Right lobe of liver (tissue), 6 donors: ENCODE measurements at regions not wholly inside any gene's neighbourhood (a gene's known extent, or its start where the extent isn't known, plus 50 kb on each side); places are given as distances from the start of the nearest gene placed in this dataset.

Experiments used
- ATAC-seq, 4 donors: fragments of 200-7000 bp; cut with Tn5 transposase; one replicate each; pipeline ENCODE4 v1.9.1; 2020; ENCODE audit warnings: mild to moderate bottlenecking in 4 of 4, moderate library complexity in 4 of 4
- DNase-seq, 3 donors: peaks; one replicate each; pipeline ENCODE4 v3.0.0-alpha.2; 2020
- H3K27ac ChIP-seq, 3 donors: fragments of 200-600 bp; one replicate each; pipeline ENCODE4 v1.8.0; 2022
- H3K27me3 ChIP-seq, 2 donors: fragments of 200-600 bp; one replicate each; pipeline ENCODE4 v1.8.0; 2022
- H3K36me3 ChIP-seq, 4 donors: fragments of 200-600 bp; sonication (generic) in 1 of 4; one replicate each; pipeline versions ENCODE4 v1.5.1 to v1.8.0; 2017 to 2022; ENCODE audit warnings: control low read depth in 1 of 4
- H3K4me1 ChIP-seq, 4 donors: fragments of 200-600 bp; sonication (generic) in 1 of 4; one replicate each; pipeline versions ENCODE4 v1.5.1 to v1.8.0; 2017 to 2022; ENCODE audit warnings: control low read depth in 1 of 4
- H3K4me3 ChIP-seq, 3 donors: fragments of 200-600 bp; one replicate each; pipeline ENCODE4 v1.8.0; 2022
- H3K9me3 ChIP-seq, 4 donors: fragments of 200-600 bp; sonication (generic) in 1 of 4; one replicate each; pipeline versions ENCODE4 v1.5.1 to v1.8.0; 2017 to 2022; ENCODE audit warnings: control low read depth in 1 of 4
- POLR2A ChIP-seq: fragments of 450-650 bp; IDR thresholded peaks from one replicate; pipeline ENCODE4 v1.6.1; 2017; ENCODE audit warnings: antibody characterized with exemption, mild to moderate bottlenecking
- WGBS: methylation state at CpG from one replicate; pipeline ENCODE4 v1.1.6; 2018; ENCODE audit warnings: low coverage, low lambda C conversion rate; ENCODE audit not compliant: insufficient coverage; ENCODE audit errors: missing lambda C conversion rate; 5-methylcytosine and 5-hydroxymethylcytosine counted together
- intact Hi-C, 2 donors: fragments of 100-400 bp; cut with DNase I; formaldehyde crosslinking; loops; one replicate each; pipeline versions ENCODE4 v1.11.2 to v1.14.1; 2022
- TF ChIP-seq, protein P1 (sequence below), 4 donors: fragments of 200-600 bp in 3 of 4; fragments of 450-650 bp in 1 of 4; IDR thresholded peaks; one replicate each; pipeline versions ENCODE4 v1.5.1 to v1.8.0; 2016 to 2022; ENCODE audit warnings: antibody characterized with exemption in 4 of 4, mild to moderate bottlenecking in 2 of 4
- donor health status: DM: no; HTN: yes; CAD: no.
- donor health status: DM: no; HTN: no; CAD: no.
- donor health status: DM: no; HTN: no; CAD: no.
- donor health status: DM: no; HTN: yes; CAD: no.
- donor health status: DM: no; HTN: yes; CAD: no.

- 60% methylated on average over 2 of the region's 2 CpGs for WGBS
- Histone ChIP-seq H3K36me3 (no peaks in the 10 kb centered on the region), H3K4me1 (no peaks in the 10 kb centered on the region), H3K4me3 (no peak overlapping the region), H3K27ac (no peak overlapping the region), H3K9me3 (no peaks in the 10 kb centered on the region), H3K27me3 (no peaks in the 10 kb centered on the region)
- ATAC-seq (peak in 3 of 4 donors; percentile 35 to 58 (median 50)), DNase-seq (no peak)
- intact Hi-C loops = no loop called here
- no peak for TF ChIP-seq POLR2A
- TF ChIP-seq, protein P1, sequence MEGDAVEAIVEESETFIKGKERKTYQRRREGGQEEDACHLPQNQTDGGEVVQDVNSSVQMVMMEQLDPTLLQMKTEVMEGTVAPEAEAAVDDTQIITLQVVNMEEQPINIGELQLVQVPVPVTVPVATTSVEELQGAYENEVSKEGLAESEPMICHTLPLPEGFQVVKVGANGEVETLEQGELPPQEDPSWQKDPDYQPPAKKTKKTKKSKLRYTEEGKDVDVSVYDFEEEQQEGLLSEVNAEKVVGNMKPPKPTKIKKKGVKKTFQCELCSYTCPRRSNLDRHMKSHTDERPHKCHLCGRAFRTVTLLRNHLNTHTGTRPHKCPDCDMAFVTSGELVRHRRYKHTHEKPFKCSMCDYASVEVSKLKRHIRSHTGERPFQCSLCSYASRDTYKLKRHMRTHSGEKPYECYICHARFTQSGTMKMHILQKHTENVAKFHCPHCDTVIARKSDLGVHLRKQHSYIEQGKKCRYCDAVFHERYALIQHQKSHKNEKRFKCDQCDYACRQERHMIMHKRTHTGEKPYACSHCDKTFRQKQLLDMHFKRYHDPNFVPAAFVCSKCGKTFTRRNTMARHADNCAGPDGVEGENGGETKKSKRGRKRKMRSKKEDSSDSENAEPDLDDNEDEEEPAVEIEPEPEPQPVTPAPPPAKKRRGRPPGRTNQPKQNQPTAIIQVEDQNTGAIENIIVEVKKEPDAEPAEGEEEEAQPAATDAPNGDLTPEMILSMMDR (IDR thresholded peaks at IDR 0.05) = no peak
Observed at GRCh38 chr6:113591896-113592827, 265.0 kb upstream of the MARCKS start.

- H3K9me3 ChIP-seq = no peaks in the 10 kb centered on the region
- intact Hi-C loops = no loop called here
- no peak overlapping the region for H3K27ac ChIP-seq
- WGBS = no CpG with 5 or more reads among the region's 1 CpG
- DNase-seq (no peak), ATAC-seq (peak; percentile 45 to 84 (median 71))
- no peaks in the 10 kb centered on the region for H3K4me1 ChIP-seq
- no peak for TF ChIP-seq POLR2A
- TF ChIP-seq, protein P1 (IDR thresholded peaks at IDR 0.05) = peak in 2 of 4 donors; percentile 20
- H3K4me3 ChIP-seq = no peak overlapping the region
- no peaks in the 10 kb centered on the region for H3K36me3 ChIP-seq
- H3K27me3 ChIP-seq = no peaks in the 10 kb centered on the region
Observed at GRCh38 chr6:113594726-113595125, 262.4 kb upstream of the MARCKS start.

GRCh38 chr6:113595911-113596376 is 261.2 kb upstream of the MARCKS start:
- no peak overlapping the region for H3K27ac ChIP-seq
- WGBS = 87% methylated on average over 6 of the region's 6 CpGs
- no peak for ATAC-seq

GRCh38 chr6:113596387-113597230 is 260.5 kb upstream of the MARCKS start:
- intact Hi-C loops = no loop called here
- Histone ChIP-seq H3K36me3 (no peaks in the 10 kb centered on the region), H3K4me3 (no peak overlapping the region), H3K9me3 (no peaks in the 10 kb centered on the region), H3K27me3 (no peaks in the 10 kb centered on the region), H3K4me1 (no peaks in the 10 kb centered on the region), H3K27ac (no peak overlapping the region)
- DNase-seq = no peak
- ATAC-seq = peak in 2 of 4 donors; percentile 26 to 33
- TF ChIP-seq POLR2A = no peak
- TF ChIP-seq, protein P1 (IDR thresholded peaks at IDR 0.05) = no peak
- 65% methylated on average over 4 of the region's 5 CpGs for WGBS

More at GRCh38 chr6:113595911-113596376, 261.2 kb upstream of the MARCKS start:
- no peaks in the 10 kb centered on the region for H3K27me3 ChIP-seq
- H3K4me3 ChIP-seq = no peak overlapping the region
- H3K36me3 ChIP-seq = no peaks in the 10 kb centered on the region
- H3K9me3 ChIP-seq = no peaks in the 10 kb centered on the region
- H3K4me1 ChIP-seq = no peaks in the 10 kb centered on the region
- intact Hi-C loops = no loop called here
- TF ChIP-seq POLR2A = no peak
- TF ChIP-seq, protein P1 (IDR thresholded peaks at IDR 0.05) = no peak
- DNase-seq = no peak
